ENCODE measurements at regions not wholly inside any gene's neighbourhood (a gene's known extent, or its start where the extent isn't known, plus 50 kb on each side); places are given as distances from the start of the nearest gene placed in this dataset.

GRCh38 chr1:214958486-214958885 lies 124.1 kb upstream of the KCNK2 start:
- no peak overlapping the region for H2AFZ ChIP-seq (ENCODE audit: low read length)
- H3K36me3 ChIP-seq (ENCODE audit: insufficient read depth, low read length) = no peaks in the 10 kb centered on the region
- no peaks in the 10 kb centered on the region for H3K79me2 ChIP-seq (ENCODE audit: insufficient read depth, low read length)
- no peak for TF ChIP-seq EZH2phosphoT487 (IDR thresholded peaks at IDR 0.05; ENCODE audit: borderline replicate concordance)
- TF ChIP-seq CTCF (conservative IDR thresholded peaks at IDR 0.05; ENCODE audit: low read length) = no peak
- no peaks in the 10 kb centered on the region for H3K9me2 ChIP-seq (replicated peaks; ENCODE audit: low read depth, low read length)
- H4K20me1 ChIP-seq (ENCODE audit: insufficient read depth, low read length, poor library complexity, severe bottlenecking) = no peaks in the 10 kb centered on the region
- H3K4me3 ChIP-seq (ENCODE audit: low read length, poor library complexity, severe bottlenecking) = no peak overlapping the region
- H3K9ac ChIP-seq (ENCODE audit: low read depth, low read length, poor library complexity, severe bottlenecking) = no peak overlapping the region
- H3K4me2 ChIP-seq (ENCODE audit: low read depth, low read length, poor library complexity, severe bottlenecking) = no peak overlapping the region
- no peaks in the 10 kb centered on the region for H3K9me3 ChIP-seq (ENCODE audit: insufficient read depth, low read depth, low read length)
- no peaks in the 10 kb centered on the region for H3K27me3 ChIP-seq (ENCODE audit: insufficient read depth, low read length, poor library complexity, severe bottlenecking)
- no peaks in the 10 kb centered on the region for H3K4me1 ChIP-seq (ENCODE audit: insufficient read depth, low read length, poor library complexity, severe bottlenecking)
- no peaks in the 10 kb centered on the region for H3F3A ChIP-seq (ENCODE audit: low read depth)

- no peaks in the 10 kb centered on the region for H3K4me1 ChIP-seq (ENCODE audit: insufficient read depth, low read length, poor library complexity, severe bottlenecking)
- no peaks in the 10 kb centered on the region for H3K9me2 ChIP-seq (replicated peaks; ENCODE audit: low read depth, low read length)
- H3K4me2 ChIP-seq (ENCODE audit: low read depth, low read length, poor library complexity, severe bottlenecking) = no peak overlapping the region
- H3K4me3 ChIP-seq (ENCODE audit: low read length, poor library complexity, severe bottlenecking) = no peak overlapping the region
- H3K79me2 ChIP-seq (ENCODE audit: insufficient read depth, low read length) = no peaks in the 10 kb centered on the region
- H3K9me3 ChIP-seq (ENCODE audit: insufficient read depth, low read depth, low read length) = no peaks in the 10 kb centered on the region
- no peaks in the 10 kb centered on the region for H3F3A ChIP-seq (ENCODE audit: low read depth)
- no peaks in the 10 kb centered on the region for H4K20me1 ChIP-seq (ENCODE audit: insufficient read depth, low read length, poor library complexity, severe bottlenecking)
- TF ChIP-seq CTCF (conservative IDR thresholded peaks at IDR 0.05; ENCODE audit: low read length) = no peak
- no peak for TF ChIP-seq EZH2phosphoT487 (IDR thresholded peaks at IDR 0.05; ENCODE audit: borderline replicate concordance)
- H3K27me3 ChIP-seq (ENCODE audit: insufficient read depth, low read length, poor library complexity, severe bottlenecking) = no peaks in the 10 kb centered on the region
- H3K9ac ChIP-seq (ENCODE audit: low read depth, low read length, poor library complexity, severe bottlenecking) = no peak overlapping the region
- no peaks in the 10 kb centered on the region for H3K36me3 ChIP-seq (ENCODE audit: insufficient read depth, low read length)
- H2AFZ ChIP-seq (ENCODE audit: low read length) = no peak overlapping the region
Observed at GRCh38 chr1:214966346-214966745, 116.2 kb upstream of the KCNK2 start.

DNA sequence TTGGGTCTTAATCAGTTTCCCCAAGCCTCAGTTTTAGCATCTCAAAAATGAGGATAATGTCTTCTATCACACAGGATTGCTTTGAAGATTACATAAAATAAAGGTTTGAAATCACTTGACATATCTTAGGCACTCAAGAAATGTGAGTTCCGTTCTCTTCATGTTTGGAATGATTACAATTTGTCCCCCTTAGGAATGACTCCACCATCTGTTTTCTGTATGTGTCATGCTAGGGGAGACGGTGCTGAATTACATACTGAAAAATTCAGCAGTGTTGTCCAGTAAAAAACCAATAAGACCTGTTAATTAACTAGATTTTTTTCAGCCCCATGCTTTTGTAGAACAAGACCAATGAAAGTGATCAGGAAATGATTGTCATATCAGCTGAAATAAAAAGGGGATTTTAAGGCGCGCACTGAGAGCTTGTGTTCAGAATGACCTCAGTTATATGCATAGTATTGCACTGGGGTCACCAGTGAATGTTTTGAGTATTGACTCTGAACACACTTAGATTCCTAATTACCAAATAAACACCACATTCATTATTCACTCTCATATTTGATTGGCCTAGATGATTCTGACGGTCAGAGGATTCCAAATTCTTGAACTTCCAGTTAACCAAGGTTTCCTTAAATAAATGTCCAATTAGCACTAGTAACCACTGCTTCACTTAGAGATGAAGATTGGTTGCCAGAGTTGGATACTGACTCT lies 114.5 kb upstream of the KCNK2 start:
- no peak overlapping the region for H3K4me3 ChIP-seq (ENCODE audit: low read length, poor library complexity, severe bottlenecking)
- no peaks in the 10 kb centered on the region for H3K27me3 ChIP-seq (ENCODE audit: insufficient read depth, low read length, poor library complexity, severe bottlenecking)
- no peak overlapping the region for H3K4me2 ChIP-seq (ENCODE audit: low read depth, low read length, poor library complexity, severe bottlenecking)
- no peak overlapping the region for H2AFZ ChIP-seq (ENCODE audit: low read length)
- no peaks in the 10 kb centered on the region for H4K20me1 ChIP-seq (ENCODE audit: insufficient read depth, low read length, poor library complexity, severe bottlenecking)
- H3K36me3 ChIP-seq (ENCODE audit: insufficient read depth, low read length) = no peaks in the 10 kb centered on the region
- no peak overlapping the region for H3K9ac ChIP-seq (ENCODE audit: low read depth, low read length, poor library complexity, severe bottlenecking)
- no peaks in the 10 kb centered on the region for H3K4me1 ChIP-seq (ENCODE audit: insufficient read depth, low read length, poor library complexity, severe bottlenecking)
- no peaks in the 10 kb centered on the region for H3K9me2 ChIP-seq (replicated peaks; ENCODE audit: low read depth, low read length)
- H3K9me3 ChIP-seq (ENCODE audit: insufficient read depth, low read depth, low read length) = no peaks in the 10 kb centered on the region
- no peaks in the 10 kb centered on the region for H3F3A ChIP-seq (ENCODE audit: low read depth)
- H3K79me2 ChIP-seq (ENCODE audit: insufficient read depth, low read length) = no peaks in the 10 kb centered on the region
- TF ChIP-seq CTCF (conservative IDR thresholded peaks at IDR 0.05; ENCODE audit: low read length) = no peak
